CD4-positive, alpha-beta T cell treated with Interleukin-17A for 4 hours (primary cell): ENCODE measurements at regions not wholly inside any gene's neighbourhood (a gene's known extent, or its start where the extent isn't known, plus 50 kb on each side); places are given as distances from the start of the nearest gene placed in this dataset.
"Not testable (repeated sequence)": the region's sequence is repeated elsewhere in the genome, so short reads cannot be mapped to it uniquely, and the experiment has no call there.

Experiments
- DNase-seq: peaks from one replicate; pipeline ENCODE4 v3.0.0-alpha.2; 2020; ENCODE audit warnings: mixed read lengths

GRCh38 chrX:128599632-128600031 lies 547.4 kb upstream of the ACTRT1 start:
- DNase-seq: no peak

- DNase-seq: no peak
Observed at GRCh38 chrX:128582036-128582435, 529.8 kb upstream of the ACTRT1 start.

- DNase-seq: no peak
Observed at GRCh38 chrX:128581615-128582014, 529.4 kb upstream of the ACTRT1 start.

GRCh38 chrX:128543114-128543513 lies 490.9 kb upstream of the ACTRT1 start:
- no peak for DNase-seq

- no peak for DNase-seq
Observed at GRCh38 chrX:128518508-128518907, 466.3 kb upstream of the ACTRT1 start.

- DNase-seq: no peak
Observed at GRCh38 chrX:128517691-128518090, 465.5 kb upstream of the ACTRT1 start.

GRCh38 chrX:128504496-128504895 lies 452.3 kb upstream of the ACTRT1 start:
- no peak for DNase-seq

- DNase-seq: no peak
Observed at GRCh38 chrX:128464116-128464515, 411.9 kb upstream of the ACTRT1 start.

- no peak for DNase-seq
Observed at GRCh38 chrX:128460835-128461234, 408.6 kb upstream of the ACTRT1 start.

GRCh38 chrX:128458888-128459287 lies 406.7 kb upstream of the ACTRT1 start:
- DNase-seq: no peak

- DNase-seq: no peak
Observed at GRCh38 chrX:128457674-128458073, 405.5 kb upstream of the ACTRT1 start.

- DNase-seq: no peak
Observed at GRCh38 chrX:128439159-128439558, 387.0 kb upstream of the ACTRT1 start.

- no peak for DNase-seq
Observed at GRCh38 chrX:128438082-128438481, 385.9 kb upstream of the ACTRT1 start.

GRCh38 chrX:128436397-128437103 lies 384.3 kb upstream of the ACTRT1 start:
- DNase-seq: no peak

- DNase-seq: no peak
Observed at GRCh38 chrX:128425546-128425945, 373.3 kb upstream of the ACTRT1 start.

GRCh38 chrX:128408842-128409241 lies 356.6 kb upstream of the ACTRT1 start:
- DNase-seq: no peak

GRCh38 chrX:128396601-128397000 lies 344.4 kb upstream of the ACTRT1 start:
- no peak for DNase-seq

GRCh38 chrX:128383846-128384245 lies 331.6 kb upstream of the ACTRT1 start:
- not testable (repeated sequence) for DNase-seq

GRCh38 chrX:128365492-128365891 lies 313.3 kb upstream of the ACTRT1 start:
- DNase-seq: no peak

- DNase-seq: no peak
Observed at GRCh38 chrX:128335671-128336070, 283.5 kb upstream of the ACTRT1 start.

- no peak for DNase-seq
Observed at GRCh38 chrX:128334821-128335220, 282.6 kb upstream of the ACTRT1 start.

GRCh38 chrX:128310912-128311311 lies 258.7 kb upstream of the ACTRT1 start:
- no peak for DNase-seq

- no peak for DNase-seq
Observed at GRCh38 chrX:128309311-128309710, 257.1 kb upstream of the ACTRT1 start.

- no peak for DNase-seq
Observed at GRCh38 chrX:128294198-128294597, 242.0 kb upstream of the ACTRT1 start.

- DNase-seq: no peak
Observed at GRCh38 chrX:128287693-128288092, 235.5 kb upstream of the ACTRT1 start.
